SJCRH30 (cell line): ENCODE measurements at regions not wholly inside any gene's neighbourhood (a gene's known extent, or its start where the extent isn't known, plus 50 kb on each side); places are given as distances from the start of the nearest gene placed in this dataset.

Experiments
- DNase-seq, 2 experiments: peaks; one replicate each; pipeline ENCODE4 v3.0.0-alpha.2; 2015 to 2020
- H3K27ac ChIP-seq: fragments of 250-450 bp; sonication (Bioruptor Pico); 2 replicates; pipeline ENCODE4 v1.5.1; 2020; ENCODE audit warnings: mild to moderate bottlenecking, moderate library complexity
- H3K27me3 ChIP-seq: fragments of 250-450 bp; sonication (Bioruptor Pico); 2 replicates; pipeline ENCODE4 v1.5.1; 2020; ENCODE audit warnings: mild to moderate bottlenecking, moderate library complexity
- H3K36me3 ChIP-seq: fragments of 250-450 bp; sonication (Bioruptor Pico); 2 replicates; pipeline ENCODE4 v1.5.1; 2020; ENCODE audit warnings: mild to moderate bottlenecking, moderate library complexity
- H3K4me1 ChIP-seq: fragments of 250-450 bp; sonication (Bioruptor Pico); 2 replicates; pipeline ENCODE4 v1.5.1; 2020; ENCODE audit warnings: mild to moderate bottlenecking, moderate library complexity
- H3K4me3 ChIP-seq: fragments of 250-450 bp; sonication (Bioruptor Pico); 2 replicates; pipeline ENCODE4 v1.5.1; 2020; ENCODE audit warnings: mild to moderate bottlenecking, moderate library complexity
- H3K9me3 ChIP-seq: fragments of 250-450 bp; sonication (Bioruptor Pico); replicated peaks from 2 replicates; pipeline ENCODE4 v1.5.1; 2020; ENCODE audit warnings: mild to moderate bottlenecking, moderate library complexity

GRCh38 chr13:31978021-31978420 lies 53.6 kb upstream of the FRY start:
- no peak overlapping the region for H3K4me3 ChIP-seq
- H3K4me1 ChIP-seq, result peaks cover 8% of the 10 kb centered on the region
- H3K9me3 ChIP-seq, result no peaks in the 10 kb centered on the region
- no peaks in the 10 kb centered on the region for H3K36me3 ChIP-seq
- no peaks in the 10 kb centered on the region for H3K27me3 ChIP-seq
- H3K27ac ChIP-seq, result no peak overlapping the region
- DNase-seq, result no peak

GRCh38 chr13:31980830-31981229 lies 50.7 kb upstream of the FRY start:
- Histone ChIP-seq H3K4me3 (no peak overlapping the region), H3K27me3 (no peaks in the 10 kb centered on the region), H3K4me1 (peaks cover 8% of the 10 kb centered on the region), H3K9me3 (no peaks in the 10 kb centered on the region), H3K36me3 (no peaks in the 10 kb centered on the region), H3K27ac (no peak overlapping the region)
- DNase-seq, result no peak
